Prostate gland (tissue), 2 donors: ENCODE measurements at regions not wholly inside any gene's neighbourhood (a gene's known extent, or its start where the extent isn't known, plus 50 kb on each side); places are given as distances from the start of the nearest gene placed in this dataset.

Experiments
- DNase-seq: peaks from one replicate; pipeline ENCODE4 v3.0.0-alpha.2; 2019; ENCODE audit warnings: low spot score
- H3K27ac ChIP-seq, 2 donors: fragments of 200-600 bp; sonication (generic); 2 replicates each; pipeline ENCODE4 v1.5.1; 2017 to 2019
- H3K27me3 ChIP-seq: fragments of 200-600 bp; sonication (generic); replicated peaks from 2 replicates; pipeline ENCODE4 v1.5.1; 2019; ENCODE audit not compliant: insufficient read depth
- H3K36me3 ChIP-seq, 2 donors: fragments of 200-600 bp; sonication (generic); 1 replicate in 1 of 2; 2 replicates in 1 of 2; pipeline versions ENCODE4 v1.5.1 to v1.8.1; 2017 to 2019
- H3K4me1 ChIP-seq: fragments of 200-600 bp; sonication (generic); replicated peaks from 2 replicates; pipeline ENCODE4 v1.5.1; 2019
- H3K4me3 ChIP-seq, 2 donors: fragments of 200-600 bp; sonication (generic); 2 replicates each; pipeline ENCODE4 v1.5.1; 2017 to 2019
- H3K9me3 ChIP-seq: fragments of 200-600 bp; sonication (generic); 2 replicates; pipeline ENCODE4 v1.5.1; 2017
- CTCF ChIP-seq, 4 experiments: fragments of 200-600 bp in 2 of 4; fragments of 450-650 bp in 2 of 4; sonication (generic) in 2 of 4; IDR thresholded peaks; 1 replicate in 3 of 4; 2 replicates in 1 of 4; pipeline ENCODE4 v1.5.1; 2016 to 2019; ENCODE audit warnings: antibody characterized with exemption in 4 of 4, mild to moderate bottlenecking in 2 of 4, moderate library complexity in 2 of 4
- POLR2A ChIP-seq: fragments of 450-650 bp; IDR thresholded peaks from one replicate; pipeline ENCODE4 v1.6.1; 2016; ENCODE audit warnings: antibody characterized with exemption, mild to moderate bottlenecking
- POLR2AphosphoS5 ChIP-seq: sonication (generic); formaldehyde crosslinking; IDR thresholded peaks from one replicate; pipeline ENCODE4 v1.6.1; 2017; ENCODE audit warnings: antibody characterized with exemption
- WGBS: methylation state at CpG from one replicate; pipeline ENCODE4 v1.1.5; 2018; 5-methylcytosine and 5-hydroxymethylcytosine counted together
- intact Hi-C: fragments of 100-400 bp; cut with DNase I; formaldehyde crosslinking; loops from one replicate; pipeline ENCODE4 v1.14.2; 2022

- TF ChIP-seq POLR2A (no peak), CTCF (IDR thresholded peaks at IDR 0.05) (no peak), POLR2AphosphoS5 (no peak)
- H3K9me3 ChIP-seq: no peaks in the 10 kb centered on the region
- no peak for DNase-seq
- WGBS: 66% methylated on average over 5 of the region's 5 CpGs
- H3K4me3 ChIP-seq: no peak overlapping the region
- intact Hi-C loops: no loop called here
- H3K4me1 ChIP-seq: no peaks in the 10 kb centered on the region
- no peaks in the 10 kb centered on the region for H3K27me3 ChIP-seq
- no peaks in the 10 kb centered on the region for H3K36me3 ChIP-seq
- no peak overlapping the region for H3K27ac ChIP-seq
Observed at GRCh38 chr1:87165177-87165576, 163.5 kb upstream of the LMO4 start.

GRCh38 chr1:87167157-87167789, 161.4 kb upstream of the LMO4 start:
- intact Hi-C loops: no loop called here
- H3K4me1 ChIP-seq: no peaks in the 10 kb centered on the region
- H3K9me3 ChIP-seq: no peaks in the 10 kb centered on the region
- H3K27ac ChIP-seq: no peak overlapping the region
- no peaks in the 10 kb centered on the region for H3K36me3 ChIP-seq
- H3K27me3 ChIP-seq: no peaks in the 10 kb centered on the region
- WGBS: 80% methylated on average over 7 of the region's 7 CpGs
- DNase-seq: no peak
- TF ChIP-seq POLR2AphosphoS5 (no peak), POLR2A (no peak), CTCF (IDR thresholded peaks at IDR 0.05) (no peak)
- H3K4me3 ChIP-seq: no peak overlapping the region

GRCh38 chr1:87167848-87168525, 160.7 kb upstream of the LMO4 start:
- H3K27ac ChIP-seq: no peak overlapping the region
- DNase-seq: no peak
- intact Hi-C loops: no loop called here
- H3K4me1 ChIP-seq: no peaks in the 10 kb centered on the region
- no peak overlapping the region for H3K4me3 ChIP-seq
- no peaks in the 10 kb centered on the region for H3K27me3 ChIP-seq
- no peaks in the 10 kb centered on the region for H3K36me3 ChIP-seq
- no peaks in the 10 kb centered on the region for H3K9me3 ChIP-seq
- TF ChIP-seq CTCF (IDR thresholded peaks at IDR 0.05): no peak
- no peak for TF ChIP-seq POLR2AphosphoS5
- no peak for TF ChIP-seq POLR2A
- WGBS: 57% methylated on average over 7 of the region's 7 CpGs

DNA sequence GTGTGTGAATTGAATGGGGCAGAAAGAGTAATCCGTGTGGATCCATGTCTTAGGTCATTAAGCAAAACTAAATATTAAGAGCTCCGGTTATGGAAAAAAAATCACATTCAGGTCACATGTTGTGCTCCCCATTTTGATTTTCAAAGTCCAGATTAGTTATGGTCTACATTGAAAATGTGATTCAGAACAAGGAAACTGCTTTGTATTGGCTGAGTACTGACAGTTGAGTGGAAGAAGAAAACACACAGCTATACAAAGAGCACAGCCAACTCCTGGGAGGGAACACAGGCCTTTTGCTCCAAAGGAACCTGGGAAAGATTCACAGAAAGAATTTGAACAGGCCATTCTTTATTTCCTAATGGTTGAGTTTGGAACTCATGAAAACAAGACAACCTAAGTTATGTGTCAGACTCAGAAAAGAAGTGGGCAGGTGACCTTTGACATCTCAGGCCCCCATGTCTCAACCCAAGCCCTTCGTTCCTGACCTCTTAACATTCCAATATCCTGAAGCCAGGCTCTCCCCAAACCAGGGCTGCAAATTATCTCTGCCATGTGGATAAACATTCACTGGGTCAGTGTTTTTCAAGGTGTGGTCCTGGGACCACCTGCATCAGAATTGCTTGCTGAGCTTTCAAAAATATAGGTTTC, 159.3 kb upstream of the LMO4 start:
- H3K36me3 ChIP-seq: no peaks in the 10 kb centered on the region
- H3K27ac ChIP-seq: no peak overlapping the region
- H3K9me3 ChIP-seq: no peaks in the 10 kb centered on the region
- no peaks in the 10 kb centered on the region for H3K4me1 ChIP-seq
- H3K4me3 ChIP-seq: no peak overlapping the region
- no peak for DNase-seq
- 84% methylated on average over 3 of the region's 3 CpGs for WGBS
- intact Hi-C loops: no loop called here
- TF ChIP-seq POLR2A (no peak), CTCF (IDR thresholded peaks at IDR 0.05) (no peak), POLR2AphosphoS5 (no peak)
- H3K27me3 ChIP-seq: no peaks in the 10 kb centered on the region
